HepG2 (cell line): ENCODE measurements at regions not wholly inside any gene's neighbourhood (a gene's known extent, or its start where the extent isn't known, plus 50 kb on each side); places are given as distances from the start of the nearest gene placed in this dataset.

ENCODE experiments used
- ATAC-seq: fragments of 200-7000 bp; cut with Tn5 transposase; 3 replicates; pipeline ENCODE4 v1.9.1; 2020; ENCODE audit warnings: mild to moderate bottlenecking, moderate library complexity
- BruUV-seq: library from RNA; stranded (reverse); fragments of 400-500 nt; replicated peaks from 2 replicates; lab custom pipeline; 2021; lab: Mats Ljungman, UMichigan
- CTCF ChIA-PET: fragments of 300-600 bp; formaldehyde crosslinking; extraction: SDS; loops from one replicate; lab custom pipeline; 2021; ENCODE audit warnings: low total read pairs, inconsistent platforms, low intra/inter-chr PET ratio; lab: Yijun Ruan, JAX
- POLR2A ChIA-PET: fragments of 350-600 bp; sonication (Branson Sonifier 250); formaldehyde crosslinking; loops from one replicate; lab custom pipeline; 2020; ENCODE audit warnings: antibody characterized with exemption, inconsistent platforms; lab: Yijun Ruan, JAX
- DNase-seq: peaks from one replicate; pipeline ENCODE4 v3.0.0-alpha.2; 2015; ENCODE audit warnings: low spot score
- FAIRE-seq: peaks from 3 replicates; lab custom pipeline; 2011; peaks lifted over from hg19 to GRCh38; lab: Jason Lieb, UNC
- H2AFZ ChIP-seq: one replicate; pipeline ENCODE4 v1.6.1; 2011; ENCODE audit warnings: low read length, inconsistent platforms
- H3K27ac ChIP-seq: fragments of 300-600 bp; 3 replicates; pipeline ENCODE4 v1.8.0; 2011; ENCODE audit warnings: mixed run types, mild to moderate bottlenecking, mixed read lengths, low read length, inconsistent platforms; ENCODE audit not compliant: insufficient read depth; ENCODE audit errors: extremely low read length
- H3K27me3 ChIP-seq, 2 experiments: fragments of 200-600 bp in 1 of 2; 2 replicates in 1 of 2; 3 replicates in 1 of 2; pipeline versions ENCODE4 v1.6.0 to v1.8.0; 2011; ENCODE audit warnings: low read length in 2 of 2, mild to moderate bottlenecking in 2 of 2, moderate library complexity in 2 of 2, inconsistent platforms in 1 of 2; ENCODE audit not compliant: insufficient read depth in 2 of 2, control insufficient read depth in 1 of 2
- H3K36me3 ChIP-seq, 2 experiments: fragments of 200-600 bp in 1 of 2; replicated peaks in 1 of 2; 2 replicates in 1 of 2; 3 replicates in 1 of 2; pipeline versions ENCODE4 v1.5.1 to v1.8.0; 2011; ENCODE audit warnings: low read length in 2 of 2, inconsistent platforms in 1 of 2; ENCODE audit not compliant: insufficient read depth in 2 of 2, control insufficient read depth in 1 of 2
- H3K4me1 ChIP-seq: 2 replicates; pipeline ENCODE4 v1.5.1; 2012; ENCODE audit warnings: low read length, inconsistent platforms; ENCODE audit not compliant: insufficient read depth
- H3K4me2 ChIP-seq: 2 replicates; pipeline ENCODE4 v1.6.0; 2011; ENCODE audit warnings: low read depth, low read length, inconsistent platforms
- H3K4me3 ChIP-seq, 3 experiments: fragments of 200-600 bp in 1 of 3; sonication (generic), shearing (Covaris generic) in 1 of 3; replicated peaks in 1 of 3; 2 replicates each; pipeline ENCODE4 v1.5.1; 2011 to 2016; ENCODE audit warnings: low read length in 3 of 3, inconsistent platforms in 2 of 3, low read depth in 2 of 3, mild to moderate bottlenecking in 2 of 3, control low read depth in 1 of 3, mixed read lengths in 1 of 3; ENCODE audit not compliant: insufficient read depth in 1 of 3
- H3K79me2 ChIP-seq: one replicate; pipeline ENCODE4 v1.6.1; 2011; ENCODE audit warnings: low read length, inconsistent platforms; ENCODE audit not compliant: insufficient read depth
- H3K9ac ChIP-seq: 2 replicates; pipeline ENCODE4 v1.6.0; 2011; ENCODE audit warnings: mild to moderate bottlenecking, low read depth, low read length, inconsistent platforms; ENCODE audit not compliant: insufficient read depth
- H3K9me3 ChIP-seq: 2 replicates; pipeline ENCODE4 v1.5.1; 2012; ENCODE audit warnings: mild to moderate bottlenecking, low read length
- H4K20me1 ChIP-seq: 2 replicates; pipeline ENCODE4 v1.6.0; 2011; ENCODE audit warnings: inconsistent platforms, mild to moderate bottlenecking, low read length, moderate library complexity; ENCODE audit not compliant: insufficient read depth
- ADNP ChIP-seq: sonication (generic); formaldehyde crosslinking; IDR thresholded peaks from 2 replicates; pipeline ENCODE4 v1.4.0; 2020; ENCODE audit warnings: missing genetic modification reagents
- CBX2 ChIP-seq, 2 experiments: fragments of 200-600 bp in 1 of 2; sonication (generic); formaldehyde crosslinking in 1 of 2; IDR thresholded peaks; 2 replicates each; pipeline versions ENCODE4 v1.7.0 to v1.8.1; 2018 to 2022; ENCODE audit warnings: low read depth in 2 of 2, low read length in 1 of 2, mild to moderate bottlenecking in 1 of 2, missing genetic modification reagents in 1 of 2
- FOXO4 ChIP-seq: sonication (generic); formaldehyde crosslinking; conservative IDR thresholded peaks from 2 replicates; pipeline ENCODE4 v1.8.1; 2023; ENCODE audit warnings: missing genetic modification reagents
- KIAA2018 ChIP-seq: sonication (generic); formaldehyde crosslinking; IDR thresholded peaks from 2 replicates; pipeline ENCODE4 v1.5.0; 2020; ENCODE audit warnings: mild to moderate bottlenecking, missing genetic modification reagents, borderline replicate concordance
- KLF15 ChIP-seq: sonication (generic); formaldehyde crosslinking; IDR thresholded peaks from 2 replicates; pipeline ENCODE4 v1.8.1; 2023; ENCODE audit warnings: borderline replicate concordance, mild to moderate bottlenecking, inconsistent platforms, missing genetic modification reagents, mixed read lengths
- NFE2 ChIP-seq: sonication (generic); formaldehyde crosslinking; IDR thresholded peaks from 2 replicates; pipeline ENCODE4 v1.4.0; 2020; ENCODE audit warnings: missing genetic modification reagents
- TBL1XR1 ChIP-seq: fragments of 150-350 bp; IDR thresholded peaks from 2 replicates; pipeline ENCODE4 v1.6.1; 2014; ENCODE audit warnings: borderline replicate concordance, low read length; ENCODE audit not compliant: partially characterized antibody
- U2AF1 ChIP-seq: fragments of 200-400 bp; formaldehyde crosslinking; optimal IDR thresholded peaks from 2 replicates; pipeline ENCODE3; 2017; ENCODE audit warnings: mild to moderate bottlenecking, low read depth, low read length
- ZFP41 ChIP-seq: sonication (generic); formaldehyde crosslinking; IDR thresholded peaks from 2 replicates; pipeline ENCODE4 v1.4.0; 2020; ENCODE audit warnings: mild to moderate bottlenecking, missing genetic modification reagents, borderline replicate concordance
- ZNF143 ChIP-seq: sonication (generic); formaldehyde crosslinking; IDR thresholded peaks from 2 replicates; pipeline ENCODE4 v1.4.0; 2020; ENCODE audit warnings: missing genetic modification reagents
- ZNF432 ChIP-seq: sonication (generic); formaldehyde crosslinking; IDR thresholded peaks from 2 replicates; pipeline ENCODE4 v1.5.0; 2020; ENCODE audit warnings: missing genetic modification reagents, mild to moderate bottlenecking, borderline replicate concordance
- ZNF501 ChIP-seq: sonication (generic); formaldehyde crosslinking; IDR thresholded peaks from 2 replicates; pipeline ENCODE4 v1.5.1; 2020; ENCODE audit warnings: mild to moderate bottlenecking, moderate library complexity, missing genetic modification reagents
- ZNF576 ChIP-seq: sonication (generic); formaldehyde crosslinking; IDR thresholded peaks from 2 replicates; pipeline ENCODE4 v1.4.0; 2020; ENCODE audit warnings: mild to moderate bottlenecking, missing genetic modification reagents
- in situ Hi-C: cut with HindIII; loops from 2 replicates; pipeline ENCODE4 v1.10.0; 2017; ENCODE audit warnings: low pct_unique_long_range_greater_than_20kb; ENCODE audit not compliant: extremely low pct_ligation_motif_present
- intact Hi-C: fragments of 100-400 bp; cut with micrococcal nuclease; formaldehyde crosslinking; loops from one replicate; pipeline ENCODE4 v1.10.0; 2022; ENCODE audit not compliant: unreplicated experiment

- ATAC-seq (no peak), FAIRE-seq (no peak), DNase-seq (no peak)
- BruUV-seq, result no TSS peak
- no peak overlapping the region for H3K9ac ChIP-seq
- no peaks in the 10 kb centered on the region for H3K4me1 ChIP-seq
- ChIA-PET POLR2A (no interaction called here), CTCF (no interaction called here)
- H3K9me3 ChIP-seq, result no peaks in the 10 kb centered on the region
- no peak overlapping the region for H3K4me3 ChIP-seq
- H3K79me2 ChIP-seq, result no peaks in the 10 kb centered on the region
- H3K27ac ChIP-seq, result no peak overlapping the region
- no peaks in the 10 kb centered on the region for H4K20me1 ChIP-seq
- H2AFZ ChIP-seq, result no peak overlapping the region
- intact Hi-C loops (no loop called here), in situ Hi-C loops (loop anchor here (25.0 kb wide), 1 partner anchor 272 kb away; no protein-coding TSS in a partner anchor)
- H3K27me3 ChIP-seq, result no peaks in the 10 kb centered on the region
- H3K4me2 ChIP-seq, result no peak overlapping the region
- no peaks in the 10 kb centered on the region for H3K36me3 ChIP-seq
- no peak for TF ChIP-seq ZNF143 (CRISPR knock-in tag)
- TF ChIP-seq ZNF432, result no peak
- no peak for TF ChIP-seq ZFP41 (CRISPR knock-in tag)
- no peak for TF ChIP-seq KIAA2018 (CRISPR knock-in tag)
- no peak for TF ChIP-seq ZNF501 (CRISPR knock-in tag)
- TF ChIP-seq NFE2, result no peak
- no peak for TF ChIP-seq CBX2 (IDR thresholded peaks at IDR 0.05; ENCODE audit: low read depth, low read length)
- TF ChIP-seq CBX2 (CRISPR knock-in tag; IDR thresholded peaks at IDR 0.05; ENCODE audit: low read depth), result no peak
- TF ChIP-seq FOXO4, result no peak
- TF ChIP-seq ADNP (CRISPR knock-in tag), result no peak
- TF ChIP-seq TBL1XR1, result no peak
- TF ChIP-seq KLF15, result no peak
- TF ChIP-seq U2AF1, result no peak
- no peak for TF ChIP-seq ZNF576 (CRISPR knock-in tag)
Observed at GRCh38 chr7:113283861-113284260, 165.5 kb upstream of the SMIM30 start.
